ENCODE measurements at regions not wholly inside any gene's neighbourhood (a gene's known extent, or its start where the extent isn't known, plus 50 kb on each side); places are given as distances from the start of the nearest gene placed in this dataset.

GRCh38 chr10:64086083-64086767 lies 565.0 kb downstream of the REEP3 start:
- TF ChIP-seq CTCF (IDR thresholded peaks at IDR 0.05): no peak
- no peaks in the 10 kb centered on the region for H3K27me3 Mint-ChIP-seq (ENCODE audit: low read depth)
- no peaks in the 10 kb centered on the region for H3K9me3 Mint-ChIP-seq (ENCODE audit: low read depth)

GRCh38 chr10:64089648-64090047 lies 568.4 kb downstream of the REEP3 start:
- TF ChIP-seq CTCF (IDR thresholded peaks at IDR 0.05): no peak
- Mint-ChIP-seq H3K27me3 (ENCODE audit: low read depth) (no peaks in the 10 kb centered on the region), H3K27ac (ENCODE audit: unreplicated experiment) (no peak overlapping the region), H3K9me3 (ENCODE audit: low read depth) (no peaks in the 10 kb centered on the region), H3K36me3 (ENCODE audit: low read depth) (no peaks in the 10 kb centered on the region), H3K4me1 (ENCODE audit: low read depth) (peaks cover 18% of the 10 kb centered on the region), H3K4me3 (ENCODE audit: unreplicated experiment) (no peak overlapping the region)
- no peak for DNase-seq (ENCODE audit: low spot score)

More at GRCh38 chr10:64086083-64086767, 565.0 kb downstream of the REEP3 start:
- Mint-ChIP-seq H3K4me3 (ENCODE audit: unreplicated experiment) (no peak overlapping the region), H3K27ac (ENCODE audit: unreplicated experiment) (no peak overlapping the region), H3K36me3 (ENCODE audit: low read depth) (no peaks in the 10 kb centered on the region), H3K4me1 (ENCODE audit: low read depth) (peaks cover 4% of the 10 kb centered on the region)
- DNase-seq (ENCODE audit: low spot score): no peak

GRCh38 chr10:64090865-64091264 lies 569.7 kb downstream of the REEP3 start:
- Mint-ChIP-seq H3K36me3 (ENCODE audit: low read depth) (no peaks in the 10 kb centered on the region), H3K4me3 (ENCODE audit: unreplicated experiment) (no peak overlapping the region), H3K27me3 (ENCODE audit: low read depth) (no peaks in the 10 kb centered on the region), H3K27ac (ENCODE audit: unreplicated experiment) (no peak overlapping the region), H3K9me3 (ENCODE audit: low read depth) (no peaks in the 10 kb centered on the region), H3K4me1 (ENCODE audit: low read depth) (peaks cover 21% of the 10 kb centered on the region)
- TF ChIP-seq CTCF (IDR thresholded peaks at IDR 0.05): no peak
- no peak for DNase-seq (ENCODE audit: low spot score)

- Mint-ChIP-seq H3K36me3 (ENCODE audit: low read depth) (no peaks in the 10 kb centered on the region), H3K27ac (ENCODE audit: unreplicated experiment) (no peak overlapping the region), H3K4me3 (ENCODE audit: unreplicated experiment) (no peak overlapping the region), H3K4me1 (ENCODE audit: low read depth) (peaks cover 24% of the 10 kb centered on the region), H3K9me3 (ENCODE audit: low read depth) (no peaks in the 10 kb centered on the region), H3K27me3 (ENCODE audit: low read depth) (no peaks in the 10 kb centered on the region)
- no peak for DNase-seq (ENCODE audit: low spot score)
- TF ChIP-seq CTCF (IDR thresholded peaks at IDR 0.05): peak; percentile 83
These were observed 570.7 kb downstream of the REEP3 start for GRCh38 chr10:64091897-64092296.

- DNase-seq (ENCODE audit: low spot score): no peak
- H3K36me3 Mint-ChIP-seq (ENCODE audit: low read depth): no peaks in the 10 kb centered on the region
- H3K27me3 Mint-ChIP-seq (ENCODE audit: low read depth): no peaks in the 10 kb centered on the region
- no peak overlapping the region for H3K27ac Mint-ChIP-seq (ENCODE audit: unreplicated experiment)
- no peaks in the 10 kb centered on the region for H3K9me3 Mint-ChIP-seq (ENCODE audit: low read depth)
- peaks cover 30% of the 10 kb centered on the region for H3K4me1 Mint-ChIP-seq (ENCODE audit: low read depth)
- TF ChIP-seq CTCF (IDR thresholded peaks at IDR 0.05): no peak
- no peak overlapping the region for H3K4me3 Mint-ChIP-seq (ENCODE audit: unreplicated experiment)
These were observed 572.1 kb downstream of the REEP3 start for GRCh38 chr10:64093304-64093703.
